SK-N-MC (cell line): ENCODE measurements at regions not wholly inside any gene's neighbourhood (a gene's known extent, or its start where the extent isn't known, plus 50 kb on each side); places are given as distances from the start of the nearest gene placed in this dataset.

ENCODE experiments used
- DNase-seq: peaks from one replicate; pipeline ENCODE4 v3.0.0-alpha.2; 2011; ENCODE audit warnings: low read depth, low spot score
- H3K27ac ChIP-seq: fragments of 200-600 bp; sonication (generic); 2 replicates; pipeline ENCODE4 v1.5.1; 2016; ENCODE audit warnings: mixed run types
- H3K36me3 ChIP-seq: fragments of 200-600 bp; sonication (generic); 2 replicates; pipeline ENCODE4 v1.6.1; 2017; ENCODE audit warnings: antibody characterized with exemption, low read length, mixed read lengths; ENCODE audit not compliant: insufficient read depth
- H3K4me3 ChIP-seq: fragments of 200-600 bp; sonication (generic); 2 replicates; pipeline ENCODE4 v1.5.1; 2016
- H3K9ac ChIP-seq: fragments of 200-600 bp; sonication (generic); 2 replicates; pipeline ENCODE4 v1.8.0; 2017; ENCODE audit warnings: mixed run types, mixed read lengths; ENCODE audit not compliant: insufficient read length
- H3K9me3 ChIP-seq: fragments of 200-600 bp; sonication (generic); 2 replicates; pipeline ENCODE4 v1.6.1; 2017; ENCODE audit warnings: low read depth, mild to moderate bottlenecking, antibody characterized with exemption, low read length, moderate library complexity, mixed read lengths
- EZH2 ChIP-seq: fragments of 200-600 bp; sonication (generic); IDR thresholded peaks from one replicate; pipeline ENCODE4 v1.6.1; 2017; ENCODE audit warnings: antibody characterized with exemption
- FOXP2 ChIP-seq: optimal IDR thresholded peaks from 2 replicates; pipeline ENCODE3; 2011; ENCODE audit warnings: mild to moderate bottlenecking, moderate library complexity; ENCODE audit not compliant: insufficient read depth; ENCODE audit errors: extremely low read length, control extremely low read depth
- POLR2AphosphoS5 ChIP-seq: IDR thresholded peaks from 2 replicates; pipeline ENCODE4 v1.6.1; 2012; ENCODE audit warnings: mild to moderate bottlenecking, low read depth, low read length, borderline replicate concordance

DNA sequence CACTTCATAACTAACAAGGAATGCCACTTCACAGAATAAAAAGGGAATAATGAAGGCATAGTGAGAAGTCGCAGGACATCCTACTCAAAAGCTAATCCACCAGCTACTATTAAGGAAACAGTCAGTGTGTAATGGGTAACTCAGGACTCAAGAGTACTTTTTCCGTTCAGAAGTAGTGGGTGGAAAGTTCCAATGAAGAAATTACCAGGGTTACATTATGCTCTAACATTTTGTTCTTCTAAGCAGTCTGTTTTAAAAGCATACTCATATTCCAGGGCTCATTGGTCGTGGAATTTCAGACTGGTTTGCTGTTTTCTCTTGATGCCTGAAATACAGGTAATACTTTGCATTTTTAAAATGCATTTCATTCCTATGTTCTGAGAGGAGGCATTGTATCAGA, 222.4 kb upstream of the IRS2 start:
- no peak overlapping the region for H3K4me3 ChIP-seq
- H3K27ac ChIP-seq, result no peak overlapping the region
- TF ChIP-seq POLR2AphosphoS5 (no peak), FOXP2 (no peak), EZH2 (no peak)
- no peaks in the 10 kb centered on the region for H3K36me3 ChIP-seq
- DNase-seq, result no peak
- no peaks in the 10 kb centered on the region for H3K9me3 ChIP-seq
- no peak overlapping the region for H3K9ac ChIP-seq

DNA sequence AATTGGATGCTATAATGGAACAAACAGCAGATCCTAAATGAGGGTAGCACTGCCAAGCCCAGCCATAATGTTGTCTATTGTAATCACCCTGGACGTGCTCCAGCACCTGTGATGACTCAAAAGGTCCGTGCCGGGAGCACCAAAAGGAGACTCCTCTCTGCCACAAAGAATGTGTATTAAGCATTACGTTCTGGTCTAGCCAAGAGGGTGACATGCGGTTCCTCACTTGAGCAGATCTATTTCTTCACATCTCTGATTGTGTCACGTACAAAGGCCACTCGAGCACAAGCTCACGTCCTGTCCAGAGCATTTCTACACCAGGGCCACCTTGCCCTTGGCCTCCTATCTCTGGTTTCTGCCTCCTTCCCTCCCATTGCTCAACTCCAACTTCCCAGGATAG, 219.9 kb upstream of the IRS2 start:
- no peak overlapping the region for H3K27ac ChIP-seq

DNA sequence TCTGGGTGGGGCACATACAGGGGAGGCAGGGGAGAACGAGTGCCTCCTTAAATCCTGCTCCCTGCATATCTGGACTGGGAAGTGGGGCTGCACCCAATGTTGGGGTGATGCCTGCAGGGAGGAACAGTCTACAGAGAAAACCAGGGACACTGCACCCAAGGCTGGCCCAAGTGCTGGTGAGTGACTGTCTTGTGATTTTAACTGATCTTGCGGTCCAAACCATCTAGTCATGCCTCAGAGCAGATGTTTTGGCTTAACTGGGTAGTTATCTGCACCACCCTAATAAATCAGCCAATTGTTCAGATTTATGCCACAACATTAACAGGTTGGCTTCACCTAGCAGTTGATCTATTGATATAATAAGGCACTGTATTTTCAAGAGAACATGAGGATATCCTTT, 219.2 kb upstream of the IRS2 start:
- DNase-seq, result no peak
- no peaks in the 10 kb centered on the region for H3K36me3 ChIP-seq
- no peak overlapping the region for H3K27ac ChIP-seq
- H3K4me3 ChIP-seq, result no peak overlapping the region
- TF ChIP-seq FOXP2, result no peak
- no peak for TF ChIP-seq POLR2AphosphoS5
- no peak for TF ChIP-seq EZH2
- no peak overlapping the region for H3K9ac ChIP-seq
- no peaks in the 10 kb centered on the region for H3K9me3 ChIP-seq

More for the DNA sequence above, 219.9 kb upstream of the IRS2 start:
- DNase-seq, result no peak
- Histone ChIP-seq H3K36me3 (no peaks in the 10 kb centered on the region), H3K4me3 (no peak overlapping the region), H3K9me3 (no peaks in the 10 kb centered on the region), H3K9ac (no peak overlapping the region)
- TF ChIP-seq FOXP2, result no peak

DNA sequence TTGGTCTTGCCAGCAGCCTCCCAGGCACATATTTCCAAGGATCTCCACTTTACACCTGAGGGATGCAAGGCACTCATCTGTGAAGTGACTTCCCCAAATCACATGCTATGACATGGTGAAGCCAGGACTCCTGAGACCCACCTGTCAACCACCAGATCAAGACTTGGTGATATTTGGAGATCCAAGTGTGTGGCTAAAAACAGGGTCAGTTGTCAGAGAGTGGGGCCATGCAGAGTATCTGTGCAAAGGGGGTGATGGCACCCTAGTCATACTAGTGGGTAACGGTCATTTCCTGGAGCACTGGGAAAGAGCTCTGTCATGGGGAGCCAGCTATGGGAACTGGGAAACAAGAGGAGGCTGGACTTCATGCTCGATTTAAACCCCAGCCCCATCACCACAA, 218.4 kb upstream of the IRS2 start:
- no peak overlapping the region for H3K27ac ChIP-seq
- H3K36me3 ChIP-seq, result no peaks in the 10 kb centered on the region
- H3K9ac ChIP-seq, result no peak overlapping the region
- no peak for DNase-seq
- no peaks in the 10 kb centered on the region for H3K9me3 ChIP-seq
- H3K4me3 ChIP-seq, result no peak overlapping the region
- TF ChIP-seq FOXP2 (no peak), POLR2AphosphoS5 (no peak)

DNA sequence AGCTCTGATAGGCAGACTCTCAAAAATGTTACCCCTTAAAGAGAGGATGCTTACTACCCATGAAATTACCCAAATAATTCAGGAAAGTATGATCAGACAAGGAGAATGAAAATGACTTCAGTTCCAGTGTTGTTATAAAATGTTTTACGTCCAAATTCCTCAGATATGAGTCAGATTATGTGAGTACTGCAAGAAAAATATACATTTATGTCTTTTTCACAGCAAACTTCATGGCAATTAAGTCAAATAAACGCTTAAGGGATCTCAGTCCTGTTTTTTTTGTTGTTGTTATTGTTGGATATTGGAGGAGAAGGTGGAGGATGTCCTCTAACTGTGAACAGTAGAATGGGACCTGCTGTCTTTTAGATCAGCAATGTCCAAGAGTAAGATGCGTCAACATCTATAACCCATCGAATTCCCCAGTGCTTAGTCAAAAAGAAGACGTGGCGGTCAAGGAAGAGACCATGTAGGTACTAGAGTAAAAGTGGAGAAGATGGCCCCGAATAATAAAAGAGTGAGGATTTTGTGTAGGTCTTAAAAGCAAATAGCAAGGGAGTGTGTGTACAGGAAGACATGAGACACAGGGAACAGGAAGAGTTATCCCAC, 215.4 kb upstream of the IRS2 start:
- no peak for TF ChIP-seq POLR2AphosphoS5
- no peak for TF ChIP-seq EZH2
- TF ChIP-seq FOXP2, result no peak
- Histone ChIP-seq H3K9ac (no peak overlapping the region), H3K4me3 (no peak overlapping the region), H3K36me3 (no peaks in the 10 kb centered on the region), H3K27ac (no peak overlapping the region), H3K9me3 (no peaks in the 10 kb centered on the region)
- no peak for DNase-seq

DNA sequence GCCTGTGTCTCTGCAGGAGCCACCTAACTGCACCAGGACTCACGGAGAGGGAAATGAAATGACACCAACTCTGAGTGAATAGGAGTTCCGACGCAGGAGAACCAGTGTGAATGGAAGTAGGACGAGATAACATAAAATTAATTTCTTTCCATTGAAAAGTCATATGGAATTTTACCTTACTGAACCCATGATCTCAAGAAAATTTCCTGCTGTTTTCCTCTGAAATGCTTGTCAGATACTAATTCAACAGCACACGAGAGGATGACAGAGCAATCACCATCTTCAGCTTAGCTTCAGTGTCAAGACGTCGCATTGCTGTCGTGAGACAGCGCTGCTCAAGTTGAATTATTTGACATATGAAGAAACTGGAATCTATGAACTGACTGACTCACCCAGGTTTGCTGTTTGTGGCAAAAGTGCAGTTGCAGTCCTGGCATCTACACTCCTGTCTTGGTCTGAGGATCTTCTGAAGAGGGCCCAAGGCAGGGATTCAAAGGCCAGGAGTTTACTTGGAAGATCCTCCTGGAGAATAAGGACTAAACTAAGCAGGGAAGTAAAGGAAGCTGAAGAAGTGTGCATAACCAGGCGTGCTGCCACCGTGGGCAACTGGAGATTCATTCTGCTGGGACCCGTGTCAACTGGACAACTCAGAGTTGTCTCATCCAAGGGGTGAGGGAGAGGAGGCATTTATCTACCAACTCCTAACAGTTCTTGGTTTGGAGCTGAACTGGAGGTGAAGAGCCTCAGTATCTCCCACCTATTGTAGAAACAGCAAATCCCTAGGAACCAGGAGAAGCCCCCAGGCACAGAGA, 214.4 kb upstream of the IRS2 start:
- H3K9ac ChIP-seq, result no peak overlapping the region
- no peaks in the 10 kb centered on the region for H3K9me3 ChIP-seq
- DNase-seq, result no peak
- no peak overlapping the region for H3K4me3 ChIP-seq
- TF ChIP-seq FOXP2 (no peak), POLR2AphosphoS5 (no peak)
- no peaks in the 10 kb centered on the region for H3K36me3 ChIP-seq
- no peak overlapping the region for H3K27ac ChIP-seq

DNA sequence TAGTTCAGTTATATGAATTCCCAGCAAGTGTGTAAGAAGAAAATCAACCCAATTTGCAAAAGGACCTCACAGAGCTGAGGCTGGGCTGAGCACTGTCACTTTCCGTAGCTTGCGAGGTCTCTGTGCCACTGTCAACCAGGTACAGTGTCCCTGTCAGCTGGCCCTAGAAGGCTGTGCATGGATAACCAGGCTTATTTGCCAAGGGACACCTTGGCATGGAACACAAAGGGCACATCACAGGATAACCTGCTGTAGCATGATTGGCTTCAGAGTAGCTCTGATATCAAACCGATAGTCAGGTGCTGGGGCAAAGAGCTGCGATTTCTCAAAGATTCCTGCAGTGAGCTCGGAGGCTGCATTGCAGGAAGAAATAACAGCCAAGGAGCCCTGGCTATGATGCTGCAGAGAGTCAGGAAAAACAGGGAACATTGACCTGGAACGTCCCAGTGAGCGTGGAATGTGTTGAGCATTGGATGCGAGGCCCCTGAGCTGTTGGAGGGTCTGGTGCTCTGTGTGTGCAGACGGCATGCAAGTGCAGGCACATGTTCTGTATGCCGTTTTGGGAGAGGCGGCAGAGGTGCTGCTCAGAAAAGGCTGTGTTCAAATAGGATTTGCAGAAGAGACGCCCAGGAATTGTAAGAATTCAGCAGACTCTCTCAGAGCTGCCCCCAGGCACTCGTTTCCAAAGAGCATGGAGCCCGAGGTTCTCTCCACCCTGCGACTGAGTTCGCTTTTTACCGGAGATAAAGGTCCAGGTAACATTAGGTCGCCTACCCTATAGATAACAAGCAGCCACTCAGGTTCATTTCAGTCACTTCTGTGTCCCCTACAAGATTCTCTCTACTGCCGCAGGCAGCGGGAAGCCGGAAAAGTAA, 213.5 kb upstream of the IRS2 start:
- Histone ChIP-seq H3K4me3 (no peak overlapping the region), H3K9me3 (no peaks in the 10 kb centered on the region), H3K36me3 (no peaks in the 10 kb centered on the region), H3K9ac (no peak overlapping the region), H3K27ac (no peak overlapping the region)
- no peak for DNase-seq
- TF ChIP-seq EZH2 (no peak), POLR2AphosphoS5 (no peak), FOXP2 (no peak)
